A673 (cell line): ENCODE measurements at regions not wholly inside any gene's neighbourhood (a gene's known extent, or its start where the extent isn't known, plus 50 kb on each side); places are given as distances from the start of the nearest gene placed in this dataset.

Experiments used
- EZH2 ChIP-seq: fragments of 200-600 bp; sonication (generic); IDR thresholded peaks from 2 replicates; pipeline ENCODE4 v1.6.1; 2017; ENCODE audit warnings: borderline replicate concordance, low read depth, mild to moderate bottlenecking, mixed read lengths, antibody characterized with exemption, low read length; ENCODE audit not compliant: poor library complexity, severe bottlenecking
- TF ChIP-seq, protein P1 (sequence below): fragments of 300-800, 200-600 bp; sonication (generic); conservative IDR thresholded peaks from 2 replicates; pipeline ENCODE4 v1.5.1; 2017; ENCODE audit warnings: low read depth, mild to moderate bottlenecking, antibody characterized with exemption, low read length, moderate library complexity, mixed read lengths

DNA sequence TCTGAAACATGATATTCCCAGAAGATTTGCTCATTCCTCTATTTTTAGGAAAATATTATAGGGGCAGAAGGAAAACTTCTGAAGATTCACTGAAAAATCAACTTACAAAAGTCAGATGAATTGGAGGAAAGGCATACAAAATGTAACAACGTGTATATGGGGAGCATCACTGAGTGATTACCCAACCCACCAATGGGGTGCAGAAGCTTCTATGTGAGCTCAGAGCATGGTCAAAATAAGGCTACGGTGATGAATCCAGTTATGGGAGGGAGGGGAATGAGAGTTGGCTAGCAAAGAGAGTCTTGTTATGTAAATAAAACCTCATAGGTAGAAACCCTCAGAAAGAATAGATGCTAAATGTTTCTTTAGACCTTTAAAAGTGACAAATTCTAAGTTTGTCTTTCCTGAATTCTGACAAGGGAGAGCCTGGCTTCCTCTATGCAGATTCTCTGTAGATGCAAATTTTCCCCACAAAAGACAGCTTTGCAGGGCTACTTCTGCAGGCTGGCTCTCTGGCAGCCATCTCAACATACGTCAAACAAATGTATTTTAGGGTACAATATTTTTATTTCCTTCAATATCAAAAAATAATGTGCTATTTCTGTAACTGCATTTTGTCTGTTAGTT is 171.4 kb upstream of the NDUFV2 start:
- no peak for TF ChIP-seq EZH2
- TF ChIP-seq, protein P1, sequence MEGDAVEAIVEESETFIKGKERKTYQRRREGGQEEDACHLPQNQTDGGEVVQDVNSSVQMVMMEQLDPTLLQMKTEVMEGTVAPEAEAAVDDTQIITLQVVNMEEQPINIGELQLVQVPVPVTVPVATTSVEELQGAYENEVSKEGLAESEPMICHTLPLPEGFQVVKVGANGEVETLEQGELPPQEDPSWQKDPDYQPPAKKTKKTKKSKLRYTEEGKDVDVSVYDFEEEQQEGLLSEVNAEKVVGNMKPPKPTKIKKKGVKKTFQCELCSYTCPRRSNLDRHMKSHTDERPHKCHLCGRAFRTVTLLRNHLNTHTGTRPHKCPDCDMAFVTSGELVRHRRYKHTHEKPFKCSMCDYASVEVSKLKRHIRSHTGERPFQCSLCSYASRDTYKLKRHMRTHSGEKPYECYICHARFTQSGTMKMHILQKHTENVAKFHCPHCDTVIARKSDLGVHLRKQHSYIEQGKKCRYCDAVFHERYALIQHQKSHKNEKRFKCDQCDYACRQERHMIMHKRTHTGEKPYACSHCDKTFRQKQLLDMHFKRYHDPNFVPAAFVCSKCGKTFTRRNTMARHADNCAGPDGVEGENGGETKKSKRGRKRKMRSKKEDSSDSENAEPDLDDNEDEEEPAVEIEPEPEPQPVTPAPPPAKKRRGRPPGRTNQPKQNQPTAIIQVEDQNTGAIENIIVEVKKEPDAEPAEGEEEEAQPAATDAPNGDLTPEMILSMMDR, result no peak
